WTC11 (cell line): ENCODE measurements at regions not wholly inside any gene's neighbourhood (a gene's known extent, or its start where the extent isn't known, plus 50 kb on each side); places are given as distances from the start of the nearest gene placed in this dataset.

Experiments used
- ATAC-seq: fragments of 200-7000 bp; cut with Tn5 transposase; 2 replicates; pipeline ENCODE4 v1.10.0; 2021; ENCODE audit warnings: mild to moderate bottlenecking, moderate library complexity
- CTCF ChIA-PET: fragments of 300-600 bp; sonication (Branson Sonifier 250); formaldehyde crosslinking; loops from one replicate; lab custom pipeline; 2021; ENCODE audit warnings: antibody characterized with exemption; lab: Charles Lee
- POLR2A ChIA-PET: fragments of 350-600 bp; sonication (Branson Sonifier 250); formaldehyde crosslinking; loops from one replicate; lab custom pipeline; 2021; ENCODE audit warnings: antibody characterized with exemption; lab: Charles Lee
- DNase-seq: peaks from one replicate; pipeline ENCODE4 v3.0.0; 2021; ENCODE audit warnings: low spot score
- H3K27ac Mint-ChIP-seq: 2 replicates; pipeline ENCODE4 v1.8.0; 2021; ENCODE audit warnings: mixed read lengths
- H3K27me3 Mint-ChIP-seq: 2 replicates; pipeline ENCODE4 v1.8.0; 2021; ENCODE audit warnings: low read depth, mild to moderate bottlenecking, moderate library complexity, mixed read lengths
- H3K36me3 Mint-ChIP-seq: 2 replicates; pipeline ENCODE4 v1.8.0; 2021; ENCODE audit warnings: mixed read lengths
- H3K4me1 Mint-ChIP-seq: 2 replicates; pipeline ENCODE4 v1.8.0; 2022; ENCODE audit warnings: mixed read lengths
- H3K4me3 Mint-ChIP-seq: 2 replicates; pipeline ENCODE4 v1.8.0; 2021; ENCODE audit warnings: mild to moderate bottlenecking, moderate library complexity, mixed read lengths
- H3K9me3 Mint-ChIP-seq: 2 replicates; pipeline ENCODE4 v1.8.0; 2021; ENCODE audit warnings: mixed read lengths
- ATF1 ChIP-seq: sonication (generic); formaldehyde crosslinking; IDR thresholded peaks from 2 replicates; pipeline ENCODE4 v1.8.1; 2023; ENCODE audit warnings: mild to moderate bottlenecking, moderate library complexity, missing genetic modification reagents
- FOXJ3 ChIP-seq: sonication (generic); formaldehyde crosslinking; IDR thresholded peaks from 2 replicates; pipeline ENCODE4 v1.9.0; 2021; ENCODE audit warnings: missing genetic modification reagents, mild to moderate bottlenecking, borderline replicate concordance
- JUN ChIP-seq: sonication (generic); formaldehyde crosslinking; IDR thresholded peaks from 2 replicates; pipeline ENCODE4 v1.8.0; 2023; ENCODE audit warnings: mild to moderate bottlenecking, missing genetic modification reagents
- MXD4 ChIP-seq: fragments of 250-450 bp; sonication (Bioruptor Pico); IDR thresholded peaks from 2 replicates; pipeline ENCODE4 v1.8.0; 2021; ENCODE audit warnings: mild to moderate bottlenecking, moderate library complexity, borderline replicate concordance
- RORB ChIP-seq: fragments of 250-450 bp; sonication (Bioruptor Pico); IDR thresholded peaks from 2 replicates; pipeline ENCODE4 v1.9.0; 2021; ENCODE audit warnings: mild to moderate bottlenecking
- TCF7 ChIP-seq: sonication (generic); formaldehyde crosslinking; IDR thresholded peaks from 2 replicates; pipeline ENCODE4 v1.8.0; 2022; ENCODE audit warnings: mild to moderate bottlenecking, low read depth, missing genetic modification reagents, moderate library complexity
- ZNF121 ChIP-seq: sonication (generic); formaldehyde crosslinking; IDR thresholded peaks from 2 replicates; pipeline ENCODE4 v1.8.0; 2023; ENCODE audit warnings: missing genetic modification reagents
- ZNF138 ChIP-seq: sonication (generic); formaldehyde crosslinking; conservative IDR thresholded peaks from 2 replicates; pipeline ENCODE4 v1.8.1; 2022; ENCODE audit warnings: mild to moderate bottlenecking, moderate library complexity, missing genetic modification reagents
- ZNF317 ChIP-seq: sonication (generic); formaldehyde crosslinking; IDR thresholded peaks from 2 replicates; pipeline ENCODE4 v1.8.1; 2023; ENCODE audit warnings: low read depth, mild to moderate bottlenecking, moderate library complexity, missing genetic modification reagents, borderline replicate concordance
- TF ChIP-seq, protein P1 (sequence below): fragments of 250-450 bp; sonication (Bioruptor Pico); conservative IDR thresholded peaks from 2 replicates; pipeline ENCODE4 v1.9.0; 2021; ENCODE audit warnings: mild to moderate bottlenecking
- TF ChIP-seq, protein P2 (sequence below): fragments of 250-450 bp; sonication (Bioruptor Pico); IDR thresholded peaks from 2 replicates; pipeline ENCODE4 v2.1.2; 2022; ENCODE audit warnings: mild to moderate bottlenecking, moderate library complexity
- TF ChIP-seq, protein P3 (sequence below): sonication (generic); formaldehyde crosslinking; IDR thresholded peaks from 2 replicates; pipeline ENCODE4 v1.8.1; 2023; ENCODE audit warnings: mild to moderate bottlenecking, missing genetic modification reagents
- TF ChIP-seq, protein P4 (sequence below): sonication (generic); formaldehyde crosslinking; IDR thresholded peaks from 2 replicates; pipeline ENCODE4 v1.8.0; 2022; ENCODE audit warnings: mild to moderate bottlenecking, missing genetic modification reagents
- TF ChIP-seq, protein P5 (sequence below): sonication (generic); formaldehyde crosslinking; IDR thresholded peaks from 2 replicates; pipeline ENCODE4 v1.8.0; 2023; ENCODE audit warnings: mild to moderate bottlenecking, missing genetic modification reagents

DNA sequence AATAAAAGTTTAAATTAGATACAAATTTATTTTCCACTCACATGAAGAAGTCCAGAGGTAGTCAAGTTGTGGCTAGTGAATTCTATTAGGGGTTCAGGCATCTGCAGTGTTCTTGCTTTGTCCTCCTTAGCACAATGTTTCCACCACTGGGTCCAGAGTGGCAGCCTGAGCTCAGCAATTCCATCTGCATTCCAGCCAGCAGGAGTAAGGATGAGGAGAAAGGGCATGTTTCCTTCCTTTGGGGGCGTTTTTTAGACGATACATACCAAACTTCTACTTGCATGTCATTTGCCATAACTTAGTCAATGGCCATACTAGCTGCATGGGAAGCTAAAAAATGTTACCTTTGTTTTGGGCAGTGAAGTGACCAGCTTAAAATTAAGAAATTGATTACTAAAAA lies 98.5 kb upstream of the VANGL1 start (continued):
- TF ChIP-seq, protein P1, sequence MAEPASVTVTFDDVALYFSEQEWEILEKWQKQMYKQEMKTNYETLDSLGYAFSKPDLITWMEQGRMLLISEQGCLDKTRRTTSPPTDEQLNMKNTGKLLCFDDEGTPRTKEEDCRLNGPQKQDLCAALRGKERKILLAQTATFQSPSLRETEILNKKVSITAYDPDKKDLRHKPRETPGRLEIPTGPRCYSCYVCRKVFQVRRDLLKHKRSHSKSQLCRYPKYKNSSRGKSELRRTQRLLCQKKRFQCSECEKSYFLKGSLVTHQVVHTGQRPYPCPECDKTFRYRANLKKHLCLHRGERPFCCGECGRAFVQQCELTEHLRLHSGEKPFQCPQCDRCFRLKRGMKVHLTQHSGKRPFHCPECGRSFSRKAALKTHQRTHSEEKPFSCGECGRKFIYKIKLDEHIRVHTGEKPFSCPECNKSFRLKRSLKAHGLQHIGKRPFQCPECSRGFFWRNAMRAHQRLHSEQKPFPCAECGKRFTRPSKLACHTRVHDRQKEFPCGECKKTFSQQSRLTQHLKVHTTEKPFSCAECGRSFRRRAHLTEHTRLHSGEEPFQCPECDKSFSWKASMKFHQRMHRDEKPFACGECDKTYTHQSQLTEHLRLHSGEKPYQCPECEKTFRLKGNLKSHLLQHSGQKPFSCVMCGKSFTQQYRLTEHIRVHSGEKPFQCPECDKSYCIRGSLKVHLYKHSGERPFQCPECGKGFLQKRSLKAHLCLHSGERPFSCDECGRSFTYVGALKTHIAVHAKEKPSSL (CRISPR knock-in tag): no peak
- TF ChIP-seq, protein P2, sequence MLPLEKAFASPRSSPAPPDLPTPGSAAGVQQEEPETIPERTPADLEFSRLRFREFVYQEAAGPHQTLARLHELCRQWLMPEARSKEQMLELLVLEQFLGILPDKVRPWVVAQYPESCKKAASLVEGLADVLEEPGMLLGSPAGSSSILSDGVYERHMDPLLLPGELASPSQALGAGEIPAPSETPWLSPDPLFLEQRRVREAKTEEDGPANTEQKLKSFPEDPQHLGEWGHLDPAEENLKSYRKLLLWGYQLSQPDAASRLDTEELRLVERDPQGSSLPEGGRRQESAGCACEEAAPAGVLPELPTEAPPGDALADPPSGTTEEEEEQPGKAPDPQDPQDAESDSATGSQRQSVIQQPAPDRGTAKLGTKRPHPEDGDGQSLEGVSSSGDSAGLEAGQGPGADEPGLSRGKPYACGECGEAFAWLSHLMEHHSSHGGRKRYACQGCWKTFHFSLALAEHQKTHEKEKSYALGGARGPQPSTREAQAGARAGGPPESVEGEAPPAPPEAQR (CRISPR knock-in tag): no peak

DNA sequence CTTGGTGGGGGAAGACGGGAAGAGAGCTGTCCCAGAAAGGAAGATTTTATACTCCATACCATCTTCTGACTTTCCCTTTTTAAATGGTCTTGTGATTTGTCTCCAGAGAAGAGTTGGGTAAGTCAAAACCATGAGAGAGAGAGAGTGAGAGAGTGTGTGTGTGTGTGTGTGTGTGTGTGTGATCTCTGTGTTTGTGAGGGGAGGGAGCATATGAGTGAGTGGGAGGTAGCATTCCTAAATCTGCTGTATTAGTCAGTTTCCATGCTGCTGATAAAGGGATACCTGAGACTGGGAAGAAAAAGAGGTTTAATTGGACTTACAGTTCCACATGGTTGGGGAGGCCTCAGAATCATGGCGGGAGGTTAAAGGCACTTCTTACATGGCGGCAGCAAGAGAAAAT lies 102.0 kb upstream of the VANGL1 start:
- ChIA-PET CTCF (interaction anchor here (1.2 kb wide), 1 partner anchor 54 kb away, joined by 3 read pairs; no protein-coding TSS in a partner anchor), POLR2A (no interaction called here)
- no peaks in the 10 kb centered on the region; the same call in 1 of the 2 replicates for H3K27me3 Mint-ChIP-seq
- H3K9me3 Mint-ChIP-seq: peaks cover 7% of the 10 kb centered on the region
- TF ChIP-seq, protein P3, sequence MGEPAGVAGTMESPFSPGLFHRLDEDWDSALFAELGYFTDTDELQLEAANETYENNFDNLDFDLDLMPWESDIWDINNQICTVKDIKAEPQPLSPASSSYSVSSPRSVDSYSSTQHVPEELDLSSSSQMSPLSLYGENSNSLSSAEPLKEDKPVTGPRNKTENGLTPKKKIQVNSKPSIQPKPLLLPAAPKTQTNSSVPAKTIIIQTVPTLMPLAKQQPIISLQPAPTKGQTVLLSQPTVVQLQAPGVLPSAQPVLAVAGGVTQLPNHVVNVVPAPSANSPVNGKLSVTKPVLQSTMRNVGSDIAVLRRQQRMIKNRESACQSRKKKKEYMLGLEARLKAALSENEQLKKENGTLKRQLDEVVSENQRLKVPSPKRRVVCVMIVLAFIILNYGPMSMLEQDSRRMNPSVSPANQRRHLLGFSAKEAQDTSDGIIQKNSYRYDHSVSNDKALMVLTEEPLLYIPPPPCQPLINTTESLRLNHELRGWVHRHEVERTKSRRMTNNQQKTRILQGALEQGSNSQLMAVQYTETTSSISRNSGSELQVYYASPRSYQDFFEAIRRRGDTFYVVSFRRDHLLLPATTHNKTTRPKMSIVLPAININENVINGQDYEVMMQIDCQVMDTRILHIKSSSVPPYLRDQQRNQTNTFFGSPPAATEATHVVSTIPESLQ (CRISPR knock-in tag): no peak
- H3K36me3 Mint-ChIP-seq: no peaks in the 10 kb centered on the region
- no peak for DNase-seq
- H3K4me3 Mint-ChIP-seq: no peak overlapping the region
- no peak overlapping the region for H3K27ac Mint-ChIP-seq
- peaks cover 2% of the 10 kb centered on the region; the same call in 1 of the 2 replicates for H3K4me1 Mint-ChIP-seq
- no peak for ATAC-seq

DNA sequence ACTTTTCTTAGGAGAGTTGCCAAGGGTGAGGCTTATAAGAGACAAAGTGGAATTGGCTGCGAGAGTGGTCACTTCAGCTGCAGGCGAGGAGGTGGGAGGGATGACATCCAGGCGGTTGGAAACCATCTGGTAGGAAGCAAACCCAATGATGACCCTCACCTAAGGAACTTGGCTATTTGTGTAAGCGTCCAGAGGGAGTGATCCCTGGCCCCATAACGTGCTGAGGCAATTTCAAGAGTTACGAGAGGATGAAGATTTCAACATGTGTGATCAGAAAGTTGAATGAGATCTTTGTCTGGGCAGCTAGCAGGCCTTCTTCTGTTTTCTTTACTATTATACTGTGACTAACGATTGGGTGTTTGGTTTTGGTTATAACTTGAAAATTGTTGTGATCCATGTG lies 102.7 kb upstream of the VANGL1 start:
- CTCF ChIA-PET: interaction anchor here (1.2 kb wide), 1 partner anchor 55 kb away, joined by 3 read pairs; no protein-coding TSS in a partner anchor
- ATAC-seq (no peak), DNase-seq (no peak)
- H3K27me3 Mint-ChIP-seq: no peaks in the 10 kb centered on the region; the same call in 1 of the 2 replicates
- H3K36me3 Mint-ChIP-seq: no peaks in the 10 kb centered on the region
- peaks cover 2% of the 10 kb centered on the region; the same call in 1 of the 2 replicates for H3K4me1 Mint-ChIP-seq
- no peak overlapping the region for H3K4me3 Mint-ChIP-seq
- no peak overlapping the region for H3K27ac Mint-ChIP-seq
- POLR2A ChIA-PET: no interaction called here
- H3K9me3 Mint-ChIP-seq: peaks cover 7% of the 10 kb centered on the region
- TF ChIP-seq ATF1 (no peak), FOXJ3 (CRISPR knock-in tag) (no peak), ZNF317 (CRISPR knock-in tag) (no peak), ZNF121 (no peak), ZNF138 (no peak), JUN (no peak), MXD4 (no peak), RORB (no peak), TCF7 (CRISPR knock-in tag) (no peak)
- TF ChIP-seq, protein P4, sequence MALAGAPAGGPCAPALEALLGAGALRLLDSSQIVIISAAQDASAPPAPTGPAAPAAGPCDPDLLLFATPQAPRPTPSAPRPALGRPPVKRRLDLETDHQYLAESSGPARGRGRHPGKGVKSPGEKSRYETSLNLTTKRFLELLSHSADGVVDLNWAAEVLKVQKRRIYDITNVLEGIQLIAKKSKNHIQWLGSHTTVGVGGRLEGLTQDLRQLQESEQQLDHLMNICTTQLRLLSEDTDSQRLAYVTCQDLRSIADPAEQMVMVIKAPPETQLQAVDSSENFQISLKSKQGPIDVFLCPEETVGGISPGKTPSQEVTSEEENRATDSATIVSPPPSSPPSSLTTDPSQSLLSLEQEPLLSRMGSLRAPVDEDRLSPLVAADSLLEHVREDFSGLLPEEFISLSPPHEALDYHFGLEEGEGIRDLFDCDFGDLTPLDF (CRISPR knock-in tag): no peak
- TF ChIP-seq, protein P5, sequence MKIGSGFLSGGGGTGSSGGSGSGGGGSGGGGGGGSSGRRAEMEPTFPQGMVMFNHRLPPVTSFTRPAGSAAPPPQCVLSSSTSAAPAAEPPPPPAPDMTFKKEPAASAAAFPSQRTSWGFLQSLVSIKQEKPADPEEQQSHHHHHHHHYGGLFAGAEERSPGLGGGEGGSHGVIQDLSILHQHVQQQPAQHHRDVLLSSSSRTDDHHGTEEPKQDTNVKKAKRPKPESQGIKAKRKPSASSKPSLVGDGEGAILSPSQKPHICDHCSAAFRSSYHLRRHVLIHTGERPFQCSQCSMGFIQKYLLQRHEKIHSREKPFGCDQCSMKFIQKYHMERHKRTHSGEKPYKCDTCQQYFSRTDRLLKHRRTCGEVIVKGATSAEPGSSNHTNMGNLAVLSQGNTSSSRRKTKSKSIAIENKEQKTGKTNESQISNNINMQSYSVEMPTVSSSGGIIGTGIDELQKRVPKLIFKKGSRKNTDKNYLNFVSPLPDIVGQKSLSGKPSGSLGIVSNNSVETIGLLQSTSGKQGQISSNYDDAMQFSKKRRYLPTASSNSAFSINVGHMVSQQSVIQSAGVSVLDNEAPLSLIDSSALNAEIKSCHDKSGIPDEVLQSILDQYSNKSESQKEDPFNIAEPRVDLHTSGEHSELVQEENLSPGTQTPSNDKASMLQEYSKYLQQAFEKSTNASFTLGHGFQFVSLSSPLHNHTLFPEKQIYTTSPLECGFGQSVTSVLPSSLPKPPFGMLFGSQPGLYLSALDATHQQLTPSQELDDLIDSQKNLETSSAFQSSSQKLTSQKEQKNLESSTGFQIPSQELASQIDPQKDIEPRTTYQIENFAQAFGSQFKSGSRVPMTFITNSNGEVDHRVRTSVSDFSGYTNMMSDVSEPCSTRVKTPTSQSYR (CRISPR knock-in tag): no peak
- TF ChIP-seq, all 79 proteins: peak for 0
